ENCODE measurements at regions not wholly inside any gene's neighbourhood (a gene's known extent, or its start where the extent isn't known, plus 50 kb on each side); places are given as distances from the start of the nearest gene placed in this dataset.

DNA sequence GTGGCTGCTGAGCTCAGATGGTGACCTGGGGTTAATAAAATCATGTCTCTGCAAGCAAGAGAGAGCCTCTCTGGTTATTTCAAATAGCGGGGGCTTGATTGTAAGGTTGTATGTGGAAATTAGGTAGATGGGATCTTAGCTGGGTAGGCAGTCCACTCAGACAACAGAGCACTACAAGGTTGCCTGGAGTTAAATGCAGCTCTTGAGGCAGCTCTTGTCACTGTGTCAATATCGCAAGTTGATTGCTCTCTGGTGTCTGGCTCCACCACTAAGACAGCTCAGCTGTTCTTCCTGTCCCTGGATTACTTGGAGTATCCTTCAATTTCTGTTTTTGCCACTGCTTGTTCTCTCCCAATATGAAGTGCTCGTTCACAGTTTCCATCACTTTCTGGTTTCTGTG lies 93.8 kb downstream of the C21orf91 start (continued):
- TF ChIP-seq, protein P1, sequence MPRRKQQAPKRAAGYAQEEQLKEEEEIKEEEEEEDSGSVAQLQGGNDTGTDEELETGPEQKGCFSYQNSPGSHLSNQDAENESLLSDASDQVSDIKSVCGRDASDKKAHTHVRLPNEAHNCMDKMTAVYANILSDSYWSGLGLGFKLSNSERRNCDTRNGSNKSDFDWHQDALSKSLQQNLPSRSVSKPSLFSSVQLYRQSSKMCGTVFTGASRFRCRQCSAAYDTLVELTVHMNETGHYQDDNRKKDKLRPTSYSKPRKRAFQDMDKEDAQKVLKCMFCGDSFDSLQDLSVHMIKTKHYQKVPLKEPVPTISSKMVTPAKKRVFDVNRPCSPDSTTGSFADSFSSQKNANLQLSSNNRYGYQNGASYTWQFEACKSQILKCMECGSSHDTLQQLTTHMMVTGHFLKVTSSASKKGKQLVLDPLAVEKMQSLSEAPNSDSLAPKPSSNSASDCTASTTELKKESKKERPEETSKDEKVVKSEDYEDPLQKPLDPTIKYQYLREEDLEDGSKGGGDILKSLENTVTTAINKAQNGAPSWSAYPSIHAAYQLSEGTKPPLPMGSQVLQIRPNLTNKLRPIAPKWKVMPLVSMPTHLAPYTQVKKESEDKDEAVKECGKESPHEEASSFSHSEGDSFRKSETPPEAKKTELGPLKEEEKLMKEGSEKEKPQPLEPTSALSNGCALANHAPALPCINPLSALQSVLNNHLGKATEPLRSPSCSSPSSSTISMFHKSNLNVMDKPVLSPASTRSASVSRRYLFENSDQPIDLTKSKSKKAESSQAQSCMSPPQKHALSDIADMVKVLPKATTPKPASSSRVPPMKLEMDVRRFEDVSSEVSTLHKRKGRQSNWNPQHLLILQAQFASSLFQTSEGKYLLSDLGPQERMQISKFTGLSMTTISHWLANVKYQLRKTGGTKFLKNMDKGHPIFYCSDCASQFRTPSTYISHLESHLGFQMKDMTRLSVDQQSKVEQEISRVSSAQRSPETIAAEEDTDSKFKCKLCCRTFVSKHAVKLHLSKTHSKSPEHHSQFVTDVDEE (CRISPR knock-in tag; IDR thresholded peaks at IDR 0.05) = no peak

GRCh38 chr21:17712887-17713286 lies 100.2 kb upstream of the BTG3 start:
- no peak for TF ChIP-seq TCF4 (CRISPR knock-in tag; IDR thresholded peaks at IDR 0.05; ENCODE audit: borderline replicate concordance)
- TF ChIP-seq ZC3H10 (CRISPR knock-in tag; IDR thresholded peaks at IDR 0.05) = no peak
- no peak for TF ChIP-seq TOX (CRISPR knock-in tag; IDR thresholded peaks at IDR 0.05; ENCODE audit: borderline replicate concordance)
- no peak for TF ChIP-seq CSDC2 (CRISPR knock-in tag; IDR thresholded peaks at IDR 0.05)
- TF ChIP-seq OSR1 (CRISPR knock-in tag; IDR thresholded peaks at IDR 0.05) = no peak
- no peak for TF ChIP-seq CREB5 (CRISPR knock-in tag; IDR thresholded peaks at IDR 0.05; ENCODE audit: low read depth)
- TF ChIP-seq ZNF8 (CRISPR knock-in tag; IDR thresholded peaks at IDR 0.05) = no peak
- no peak for TF ChIP-seq ZFP3 (CRISPR knock-in tag; IDR thresholded peaks at IDR 0.05)
- no peak for TF ChIP-seq ZFP30 (CRISPR knock-in tag; IDR thresholded peaks at IDR 0.05)
- no peak for TF ChIP-seq BACH2 (CRISPR knock-in tag; IDR thresholded peaks at IDR 0.05; ENCODE audit: borderline replicate concordance)
- TF ChIP-seq ESRRG (CRISPR knock-in tag; IDR thresholded peaks at IDR 0.05) = no peak
- TF ChIP-seq CSRNP3 (CRISPR knock-in tag; IDR thresholded peaks at IDR 0.05) = no peak
- no peak for TF ChIP-seq PPARA (CRISPR knock-in tag; IDR thresholded peaks at IDR 0.05; ENCODE audit: borderline replicate concordance)
- TF ChIP-seq ARNTL (CRISPR knock-in tag; IDR thresholded peaks at IDR 0.05; ENCODE audit: borderline replicate concordance, low read depth) = no peak
- TF ChIP-seq ISL1 (CRISPR knock-in tag; IDR thresholded peaks at IDR 0.05) = no peak
- TF ChIP-seq ZNF565 (CRISPR knock-in tag; conservative IDR thresholded peaks at IDR 0.05; ENCODE audit: low read depth) = no peak
- no peak for ATAC-seq

DNA sequence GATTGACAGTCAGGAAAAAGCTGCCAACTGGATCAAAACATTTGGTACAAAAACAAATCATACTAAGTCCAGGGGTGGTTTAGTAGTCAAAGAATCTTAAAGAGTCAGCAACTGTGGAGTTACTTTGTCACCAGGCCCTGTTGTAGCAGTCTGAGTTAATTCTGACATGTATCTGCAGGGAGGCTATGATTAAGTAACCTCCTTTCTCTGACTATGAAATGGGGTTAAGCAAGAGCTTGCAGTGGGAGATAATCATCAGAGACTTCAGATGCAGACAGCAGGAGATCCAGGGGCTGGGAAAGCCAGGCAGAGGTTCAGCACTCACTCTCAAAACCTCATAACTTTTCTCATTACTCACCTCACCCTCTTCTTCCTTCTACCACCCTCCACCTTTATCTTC lies 99.2 kb upstream of the BTG3 start:
- TF ChIP-seq ISL1 (CRISPR knock-in tag; IDR thresholded peaks at IDR 0.05) (no peak), PPARA (CRISPR knock-in tag; IDR thresholded peaks at IDR 0.05; ENCODE audit: borderline replicate concordance) (no peak), PATZ1 (CRISPR knock-in tag; IDR thresholded peaks at IDR 0.05; ENCODE audit: borderline replicate concordance) (no peak), OSR1 (CRISPR knock-in tag; IDR thresholded peaks at IDR 0.05) (no peak), ESRRG (CRISPR knock-in tag; IDR thresholded peaks at IDR 0.05) (no peak), CREB5 (CRISPR knock-in tag; IDR thresholded peaks at IDR 0.05; ENCODE audit: low read depth) (no peak), GLIS3 (CRISPR knock-in tag; IDR thresholded peaks at IDR 0.05) (no peak), ZNF70 (CRISPR knock-in tag; IDR thresholded peaks at IDR 0.05) (no peak), ZNF8 (CRISPR knock-in tag; IDR thresholded peaks at IDR 0.05) (no peak), SNAI2 (CRISPR knock-in tag; IDR thresholded peaks at IDR 0.05) (no peak), ZNF565 (CRISPR knock-in tag; conservative IDR thresholded peaks at IDR 0.05; ENCODE audit: low read depth) (no peak), POU6F1 (CRISPR knock-in tag; IDR thresholded peaks at IDR 0.05; ENCODE audit: borderline replicate concordance, low read depth) (no peak), BACH2 (CRISPR knock-in tag; IDR thresholded peaks at IDR 0.05; ENCODE audit: borderline replicate concordance) (no peak), RARB (CRISPR knock-in tag; IDR thresholded peaks at IDR 0.05) (no peak), TOX (CRISPR knock-in tag; IDR thresholded peaks at IDR 0.05; ENCODE audit: borderline replicate concordance) (no peak), CSDC2 (CRISPR knock-in tag; IDR thresholded peaks at IDR 0.05) (no peak)
- TF ChIP-seq, protein P1 (CRISPR knock-in tag; IDR thresholded peaks at IDR 0.05) = no peak
- ATAC-seq = no peak
